ENCODE measurements at regions not wholly inside any gene's neighbourhood (a gene's known extent, or its start where the extent isn't known, plus 50 kb on each side); places are given as distances from the start of the nearest gene placed in this dataset.

DNA sequence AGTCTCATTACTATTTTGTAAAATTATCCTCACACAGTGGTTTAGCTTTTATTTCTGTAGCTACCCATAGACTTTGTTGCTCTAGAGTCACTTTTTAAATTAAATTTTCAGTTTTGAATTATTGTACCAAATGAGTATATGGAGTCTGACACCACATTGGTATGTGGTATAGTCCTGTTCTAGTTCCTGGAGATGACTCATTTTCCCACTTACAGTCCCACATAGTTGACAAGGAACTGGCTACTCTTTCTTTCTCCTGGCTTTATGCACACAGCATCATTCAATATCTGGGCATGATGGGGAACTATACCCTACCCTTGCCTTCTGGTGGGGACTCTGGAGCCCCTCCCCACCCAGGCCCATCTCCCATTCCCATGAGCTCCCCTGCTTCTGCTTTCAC is 92.6 kb upstream of the RAB11FIP2 start:
- H4K20me1 ChIP-seq (ENCODE audit: insufficient read depth, low read length) = no peaks in the 10 kb centered on the region
- intact Hi-C loops (cut with micrococcal nuclease) = no loop called here
- no peak overlapping the region for H3K9ac ChIP-seq (ENCODE audit: low read depth, low read length)
- no peak overlapping the region for H3K56ac ChIP-seq (ENCODE audit: extremely low read depth, insufficient read depth, low read length)
- CTCF ChIA-PET = no interaction called here
- no peak overlapping the region for H2AFZ ChIP-seq (replicated peaks; ENCODE audit: low read length, poor library complexity)
- H3K4me2 ChIP-seq (ENCODE audit: low read depth, low read length) = no peak overlapping the region
- H4K91ac ChIP-seq (ENCODE audit: insufficient read depth, low read depth, low read length) = no peak overlapping the region
- H3K4me3 ChIP-seq (ENCODE audit: insufficient read depth, low read depth, low read length) = no peak overlapping the region
- H2BK120ac ChIP-seq (ENCODE audit: low read depth, low read length) = no peak overlapping the region
- no peak overlapping the region for H2BK15ac ChIP-seq (ENCODE audit: low read depth, low read length)
- no peak overlapping the region for H3K14ac ChIP-seq (replicated peaks; ENCODE audit: low read depth, low read length)
- TF ChIP-seq RCOR1 (IDR thresholded peaks at IDR 0.05; ENCODE audit: insufficient replicate concordance, low read length) (no peak), CEBPB (IDR thresholded peaks at IDR 0.05; ENCODE audit: low read depth, low read length) (no peak), MAZ (IDR thresholded peaks at IDR 0.05; ENCODE audit: borderline replicate concordance, low read depth, low read length) (no peak), CHD1 (IDR thresholded peaks at IDR 0.05; ENCODE audit: low read depth, low read length) (no peak), POLR2A (IDR thresholded peaks at IDR 0.05; ENCODE audit: low read depth, low read length) (no peak), RFX5 (IDR thresholded peaks at IDR 0.05; ENCODE audit: low read depth, low read length) (no peak), RAD21 (IDR thresholded peaks at IDR 0.05; ENCODE audit: low read length) (no peak), MXI1 (IDR thresholded peaks at IDR 0.05; ENCODE audit: borderline replicate concordance, low read depth, low read length) (no peak), BHLHE40 (IDR thresholded peaks at IDR 0.05; ENCODE audit: low read depth, low read length) (no peak), NFE2L2 (IDR thresholded peaks at IDR 0.05; ENCODE audit: low read depth, low read length) (no peak), FOS (IDR thresholded peaks at IDR 0.05; ENCODE audit: low read depth, low read length) (no peak), MAFK (IDR thresholded peaks at IDR 0.05; ENCODE audit: low read depth, low read length) (no peak), SMC3 (IDR thresholded peaks at IDR 0.05; ENCODE audit: low read depth, low read length) (no peak)
- TF ChIP-seq, protein P1, sequence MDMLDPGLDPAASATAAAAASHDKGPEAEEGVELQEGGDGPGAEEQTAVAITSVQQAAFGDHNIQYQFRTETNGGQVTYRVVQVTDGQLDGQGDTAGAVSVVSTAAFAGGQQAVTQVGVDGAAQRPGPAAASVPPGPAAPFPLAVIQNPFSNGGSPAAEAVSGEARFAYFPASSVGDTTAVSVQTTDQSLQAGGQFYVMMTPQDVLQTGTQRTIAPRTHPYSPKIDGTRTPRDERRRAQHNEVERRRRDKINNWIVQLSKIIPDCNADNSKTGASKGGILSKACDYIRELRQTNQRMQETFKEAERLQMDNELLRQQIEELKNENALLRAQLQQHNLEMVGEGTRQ (IDR thresholded peaks at IDR 0.05; ENCODE audit: low read depth, low read length) = no peak
- TF ChIP-seq, protein P2, sequence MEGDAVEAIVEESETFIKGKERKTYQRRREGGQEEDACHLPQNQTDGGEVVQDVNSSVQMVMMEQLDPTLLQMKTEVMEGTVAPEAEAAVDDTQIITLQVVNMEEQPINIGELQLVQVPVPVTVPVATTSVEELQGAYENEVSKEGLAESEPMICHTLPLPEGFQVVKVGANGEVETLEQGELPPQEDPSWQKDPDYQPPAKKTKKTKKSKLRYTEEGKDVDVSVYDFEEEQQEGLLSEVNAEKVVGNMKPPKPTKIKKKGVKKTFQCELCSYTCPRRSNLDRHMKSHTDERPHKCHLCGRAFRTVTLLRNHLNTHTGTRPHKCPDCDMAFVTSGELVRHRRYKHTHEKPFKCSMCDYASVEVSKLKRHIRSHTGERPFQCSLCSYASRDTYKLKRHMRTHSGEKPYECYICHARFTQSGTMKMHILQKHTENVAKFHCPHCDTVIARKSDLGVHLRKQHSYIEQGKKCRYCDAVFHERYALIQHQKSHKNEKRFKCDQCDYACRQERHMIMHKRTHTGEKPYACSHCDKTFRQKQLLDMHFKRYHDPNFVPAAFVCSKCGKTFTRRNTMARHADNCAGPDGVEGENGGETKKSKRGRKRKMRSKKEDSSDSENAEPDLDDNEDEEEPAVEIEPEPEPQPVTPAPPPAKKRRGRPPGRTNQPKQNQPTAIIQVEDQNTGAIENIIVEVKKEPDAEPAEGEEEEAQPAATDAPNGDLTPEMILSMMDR (conservative IDR thresholded peaks at IDR 0.05; ENCODE audit: low read depth, low read length) = no peak
- TF ChIP-seq, protein P3, sequence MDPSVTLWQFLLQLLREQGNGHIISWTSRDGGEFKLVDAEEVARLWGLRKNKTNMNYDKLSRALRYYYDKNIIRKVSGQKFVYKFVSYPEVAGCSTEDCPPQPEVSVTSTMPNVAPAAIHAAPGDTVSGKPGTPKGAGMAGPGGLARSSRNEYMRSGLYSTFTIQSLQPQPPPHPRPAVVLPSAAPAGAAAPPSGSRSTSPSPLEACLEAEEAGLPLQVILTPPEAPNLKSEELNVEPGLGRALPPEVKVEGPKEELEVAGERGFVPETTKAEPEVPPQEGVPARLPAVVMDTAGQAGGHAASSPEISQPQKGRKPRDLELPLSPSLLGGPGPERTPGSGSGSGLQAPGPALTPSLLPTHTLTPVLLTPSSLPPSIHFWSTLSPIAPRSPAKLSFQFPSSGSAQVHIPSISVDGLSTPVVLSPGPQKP (IDR thresholded peaks at IDR 0.05; ENCODE audit: borderline replicate concordance, low read depth, low read length) = no peak
- H2BK5ac ChIP-seq (ENCODE audit: low read depth, low read length, poor library complexity, severe bottlenecking) = no peak overlapping the region
- H3K18ac ChIP-seq (ENCODE audit: low read depth, low read length) = no peak overlapping the region
- H3K79me1 ChIP-seq (ENCODE audit: low read depth in 1 of 2, low read length in 2 of 2) = no peaks in the 10 kb centered on the region
- H4K5ac ChIP-seq (ENCODE audit: low read depth, low read length) = no peak overlapping the region
- H3K27ac ChIP-seq (ENCODE audit: insufficient read depth, low read length) = no peak overlapping the region
- DNase-seq = no peak
- no peak overlapping the region for H2AK5ac ChIP-seq (ENCODE audit: low read depth, low read length)
- no TSS peak for BruUV-seq (replicated peaks)
- H3K4ac ChIP-seq (ENCODE audit: low read depth, low read length) = no peak overlapping the region
- H2AK9ac ChIP-seq (replicated peaks; ENCODE audit: low read depth, low read length, poor library complexity) = no peak overlapping the region
- H2BK20ac ChIP-seq (ENCODE audit: low read depth, low read length) = no peak overlapping the region
- no peaks in the 10 kb centered on the region for H3K9me3 ChIP-seq (ENCODE audit: control insufficient read depth, insufficient read depth, low read length)
- no peaks in the 10 kb centered on the region for H3K4me1 ChIP-seq (ENCODE audit: control insufficient read depth, insufficient read depth, low read length)
- H4K8ac ChIP-seq (ENCODE audit: low read depth in 2 of 2, low read length in 2 of 2) = no peak overlapping the region
- H3K36me3 ChIP-seq (ENCODE audit: control insufficient read depth, insufficient read depth, low read length) = no peaks in the 10 kb centered on the region
- no peaks in the 10 kb centered on the region for H3K27me3 ChIP-seq (ENCODE audit: control insufficient read depth, insufficient read depth, low read length)
- H3K23ac ChIP-seq (ENCODE audit: low read depth, low read length) = no peak overlapping the region
- H3K9me1 ChIP-seq (ENCODE audit: insufficient read depth, low read length) = no peaks in the 10 kb centered on the region
- POLR2A ChIA-PET (ENCODE audit: unreplicated experiment) = no interaction called here
- dilution Hi-C loops (cut with HindIII; ENCODE audit: low sequenced_read_pairs, unreplicated experiment) = no loop called here
- in situ Hi-C loops (cut with MboI; ENCODE audit: low sequenced_read_pairs) = no loop called here
- ATAC-seq (ENCODE audit: low read depth) = no peak

Data from IMR-90 (cell line).